ES-I3 (cell line): ENCODE measurements at regions not wholly inside any gene's neighbourhood (a gene's known extent, or its start where the extent isn't known, plus 50 kb on each side); places are given as distances from the start of the nearest gene placed in this dataset.

Experiments
- H3K36me3 ChIP-seq: 2 replicates; pipeline ENCODE4 v1.6.1; 2013; ENCODE audit warnings: mild to moderate bottlenecking, low read length, control low read depth, moderate library complexity; ENCODE audit not compliant: insufficient read depth
- H3K4me1 ChIP-seq: 2 replicates; pipeline ENCODE4 v1.6.1; 2013; ENCODE audit warnings: mild to moderate bottlenecking, control low read depth, low read length; ENCODE audit not compliant: insufficient read depth
- H3K9ac ChIP-seq: 2 replicates; pipeline ENCODE4 v1.6.1; 2013; ENCODE audit warnings: low read depth, mild to moderate bottlenecking, low read length, moderate library complexity
- H3K9me3 ChIP-seq: 2 replicates; pipeline ENCODE4 v1.6.1; 2013; ENCODE audit warnings: mild to moderate bottlenecking, low read length, moderate library complexity; ENCODE audit not compliant: control insufficient read depth, insufficient read depth

DNA sequence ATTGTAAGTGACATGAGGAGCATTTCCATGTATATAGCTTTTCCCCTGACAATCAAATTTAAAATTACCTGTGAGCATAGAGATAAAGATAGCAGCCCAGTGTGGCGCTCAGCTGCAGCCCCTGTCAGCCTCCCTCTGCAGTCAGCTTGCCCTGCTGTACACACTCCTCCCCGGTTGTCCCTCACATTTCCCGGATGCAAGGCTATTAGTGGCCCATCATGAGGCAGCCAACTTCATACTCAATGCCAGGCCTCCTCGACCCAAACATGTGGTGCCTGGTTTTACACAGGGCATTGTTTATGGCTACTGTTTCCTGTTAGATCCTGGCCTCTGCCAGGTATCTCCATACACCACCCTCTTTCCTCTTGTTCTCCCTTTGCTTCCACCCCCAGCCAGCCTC lies 116.1 kb upstream of the SH3BP4 start:
- Histone ChIP-seq H3K36me3 (no peaks in the 10 kb centered on the region), H3K9ac (no peak overlapping the region), H3K4me1 (peaks cover 16% of the 10 kb centered on the region; the same call in 1 of the 2 replicates), H3K9me3 (no peaks in the 10 kb centered on the region)

DNA sequence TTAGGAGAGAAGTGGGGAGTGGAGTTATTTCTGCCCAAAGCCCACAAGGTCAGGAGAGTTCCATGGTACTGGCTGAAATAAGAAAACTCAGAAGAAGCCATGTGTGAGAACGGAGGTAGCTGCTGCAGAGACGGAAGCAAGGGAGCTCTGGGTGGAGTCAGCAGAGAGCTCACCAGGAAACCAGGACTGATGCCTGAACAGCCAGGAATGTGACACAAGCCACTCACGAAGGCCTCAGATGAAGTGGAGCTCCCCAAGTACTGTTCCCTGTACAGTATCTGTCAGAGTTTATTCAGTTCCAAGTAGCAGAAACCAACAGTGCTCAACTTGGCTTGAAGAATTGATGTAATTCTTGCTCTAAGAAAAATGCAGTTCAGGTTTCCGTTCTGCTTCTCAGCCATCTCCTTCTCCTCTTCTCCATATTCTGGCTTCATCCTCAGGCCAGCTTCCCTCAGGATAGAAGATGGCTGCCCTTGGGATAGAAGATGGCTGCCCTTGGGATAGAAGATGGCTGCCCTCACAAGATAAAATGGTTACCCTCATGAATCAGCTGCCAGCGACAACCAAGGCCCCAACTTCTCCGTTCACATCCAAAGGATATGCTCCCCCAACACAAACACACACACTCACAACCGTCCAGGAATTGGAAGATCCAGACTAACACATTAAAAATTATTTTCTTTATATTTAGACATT lies 117.4 kb upstream of the SH3BP4 start:
- no peaks in the 10 kb centered on the region for H3K9me3 ChIP-seq
- no peak overlapping the region for H3K9ac ChIP-seq
- H3K36me3 ChIP-seq, result no peaks in the 10 kb centered on the region
- H3K4me1 ChIP-seq, result peaks cover 4% of the 10 kb centered on the region; the same call in 1 of the 2 replicates

DNA sequence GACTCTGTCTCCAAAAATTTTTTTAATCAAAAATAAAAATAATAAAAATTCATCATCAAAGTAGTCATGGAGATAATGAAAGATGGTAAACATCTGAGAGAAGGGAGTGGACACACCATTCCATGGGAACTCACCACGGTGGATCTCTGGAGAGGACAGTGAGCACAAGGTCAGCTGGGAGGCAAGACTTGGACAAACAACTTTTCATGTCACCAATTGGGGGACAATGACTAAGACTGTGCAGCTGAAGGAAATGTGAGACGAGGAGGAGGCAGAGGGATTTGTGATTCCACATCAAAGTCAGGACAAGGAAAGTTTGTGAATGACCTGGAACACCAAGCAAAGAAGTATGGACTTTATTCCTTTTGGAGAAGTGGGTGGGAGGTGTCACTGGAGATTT lies 121.0 kb upstream of the SH3BP4 start:
- no peaks in the 10 kb centered on the region for H3K4me1 ChIP-seq
- no peaks in the 10 kb centered on the region for H3K36me3 ChIP-seq
- no peak overlapping the region for H3K9ac ChIP-seq
- H3K9me3 ChIP-seq, result no peaks in the 10 kb centered on the region

DNA sequence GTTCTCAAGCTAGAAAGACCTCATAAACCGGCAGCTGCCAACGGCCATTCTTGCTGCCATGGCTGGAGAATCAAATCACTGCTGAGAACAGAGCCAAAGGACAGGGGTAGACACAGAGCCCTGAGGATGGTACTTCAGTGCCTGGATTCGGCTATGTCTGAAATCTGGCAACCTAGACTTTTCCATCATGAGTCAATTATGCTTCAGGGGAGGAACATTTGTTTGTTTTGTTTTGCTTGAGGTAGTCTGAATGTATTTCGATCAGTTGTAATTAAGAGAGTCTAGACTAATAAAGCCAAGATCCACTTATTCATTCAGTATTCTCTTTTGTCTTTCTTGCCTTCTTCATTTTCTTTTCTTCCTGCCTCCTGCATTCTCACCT lies 122.8 kb upstream of the SH3BP4 start:
- no peaks in the 10 kb centered on the region for H3K9me3 ChIP-seq
- no peak overlapping the region for H3K9ac ChIP-seq
- H3K36me3 ChIP-seq, result no peaks in the 10 kb centered on the region
- H3K4me1 ChIP-seq, result peaks cover 2% of the 10 kb centered on the region

DNA sequence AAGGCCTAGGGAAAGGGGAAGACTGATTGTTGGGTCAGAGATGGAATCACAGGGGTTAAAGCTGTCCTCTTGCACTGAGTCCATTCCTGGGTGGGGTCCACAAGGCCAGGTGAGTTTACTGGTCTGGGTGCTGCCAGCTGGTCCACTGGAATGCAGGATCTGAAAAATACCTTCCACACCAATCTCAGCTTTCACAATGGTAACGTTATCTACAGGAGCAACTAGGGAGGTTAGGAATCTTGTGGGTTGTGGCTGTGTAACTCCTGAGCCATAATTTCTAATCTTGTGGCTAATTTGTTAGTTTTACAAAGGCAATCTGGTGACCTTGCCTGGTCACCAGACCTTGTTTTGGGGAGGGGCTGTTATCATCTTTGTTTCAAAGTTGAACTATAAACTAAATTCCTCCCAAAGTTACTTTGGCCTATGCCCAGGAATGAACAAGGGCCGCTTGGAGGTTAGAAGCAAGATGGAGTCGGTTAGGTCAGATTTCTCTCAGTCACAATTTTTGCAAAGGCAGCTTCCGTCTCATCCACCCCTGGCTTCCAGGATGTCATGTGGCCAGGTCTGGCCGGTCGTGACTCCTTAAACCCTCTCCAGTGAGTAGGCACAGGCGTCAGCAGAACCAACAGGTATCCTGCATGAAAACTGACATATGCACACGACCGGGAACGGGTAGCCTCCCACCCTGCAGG lies 123.3 kb upstream of the SH3BP4 start:
- no peaks in the 10 kb centered on the region for H3K36me3 ChIP-seq
- H3K4me1 ChIP-seq, result peaks cover 7% of the 10 kb centered on the region
- no peaks in the 10 kb centered on the region for H3K9me3 ChIP-seq
- H3K9ac ChIP-seq, result no peak overlapping the region

DNA sequence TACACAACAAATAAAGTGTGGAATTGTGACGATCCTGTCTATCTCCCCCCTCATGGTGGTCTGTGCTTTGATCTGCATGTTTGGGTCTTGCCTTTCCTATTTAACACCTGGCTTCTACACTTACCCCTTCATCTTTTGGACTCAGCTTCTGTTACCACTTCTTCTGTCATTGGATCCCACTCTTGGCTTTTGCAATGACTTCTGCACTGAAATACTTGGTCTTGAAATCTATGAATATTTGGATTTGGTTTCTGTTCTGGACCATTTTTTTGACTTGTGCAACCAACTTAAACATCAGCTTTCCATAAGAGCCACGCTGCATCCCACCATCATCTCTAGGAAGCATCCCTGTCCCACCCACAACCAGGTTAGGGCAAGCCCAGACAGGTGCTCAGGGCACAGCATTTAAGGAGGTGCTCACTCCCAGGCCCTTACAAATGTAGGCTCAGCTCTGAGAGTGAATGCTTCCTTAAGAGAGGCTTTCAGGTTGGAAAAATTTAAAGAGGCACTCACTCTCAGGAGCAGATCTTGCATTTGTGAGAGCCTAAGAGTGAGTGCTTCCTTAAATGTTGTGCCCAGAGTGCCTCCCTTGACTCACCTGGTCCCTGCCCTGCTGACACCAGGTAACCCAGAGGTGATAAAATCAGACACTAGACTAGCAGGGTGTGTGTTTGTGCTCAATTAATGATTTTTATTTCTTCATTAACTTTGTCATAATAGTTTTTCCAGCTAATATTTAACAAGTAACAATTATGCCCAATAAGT lies 124.5 kb upstream of the SH3BP4 start:
- H3K9ac ChIP-seq, result no peak overlapping the region
- peaks cover 8% of the 10 kb centered on the region for H3K4me1 ChIP-seq
- H3K36me3 ChIP-seq, result 0 out of 2 replicates have a peak, but pooled peaks cover 2% of the 10 kb centered on the region
- no peaks in the 10 kb centered on the region for H3K9me3 ChIP-seq

DNA sequence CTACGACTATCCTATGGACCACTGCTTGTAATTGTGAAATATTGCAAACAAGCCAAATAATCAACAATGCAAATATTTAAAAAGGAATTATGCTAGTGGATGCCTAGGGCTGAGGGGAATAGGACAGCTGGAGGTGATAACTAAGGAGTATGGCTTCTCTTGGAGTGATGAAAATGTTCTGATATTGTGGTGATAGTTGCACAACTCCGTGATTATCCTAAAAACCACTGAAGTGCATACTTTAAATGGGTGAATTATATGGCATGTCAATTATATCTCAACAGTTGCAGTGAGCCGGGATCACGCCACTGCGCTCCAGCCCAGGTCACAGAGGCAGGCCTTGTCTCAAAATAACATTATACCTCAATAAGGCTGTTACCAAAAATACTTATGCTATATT lies 125.1 kb upstream of the SH3BP4 start:
- Histone ChIP-seq H3K9ac (no peak overlapping the region), H3K4me1 (peaks cover 8% of the 10 kb centered on the region), H3K9me3 (no peaks in the 10 kb centered on the region), H3K36me3 (0 out of 2 replicates have a peak, but pooled peaks cover 2% of the 10 kb centered on the region)

DNA sequence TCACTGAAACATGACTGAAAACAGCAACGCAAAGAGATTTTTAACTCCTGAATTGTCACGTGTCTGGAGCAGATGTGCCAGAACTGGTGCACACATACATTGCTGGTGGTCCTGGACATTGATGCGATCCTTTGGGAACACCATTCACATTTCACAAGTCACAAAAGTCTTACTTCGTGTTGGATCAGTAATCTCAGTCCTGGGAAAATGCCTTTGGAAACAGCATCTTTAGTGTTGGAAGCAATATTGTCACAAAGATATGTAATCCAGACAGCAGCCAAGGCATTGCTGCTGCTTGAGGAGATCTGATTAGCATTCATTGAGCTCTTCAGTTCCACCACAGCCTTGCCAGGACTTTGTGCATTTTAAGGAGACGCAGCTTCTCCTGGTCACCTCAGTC lies 126.2 kb upstream of the SH3BP4 start:
- H3K36me3 ChIP-seq, result 0 out of 2 replicates have a peak, but pooled peaks cover 2% of the 10 kb centered on the region
- no peaks in the 10 kb centered on the region for H3K9me3 ChIP-seq
- peaks cover 8% of the 10 kb centered on the region for H3K4me1 ChIP-seq
- H3K9ac ChIP-seq, result no peak overlapping the region

DNA sequence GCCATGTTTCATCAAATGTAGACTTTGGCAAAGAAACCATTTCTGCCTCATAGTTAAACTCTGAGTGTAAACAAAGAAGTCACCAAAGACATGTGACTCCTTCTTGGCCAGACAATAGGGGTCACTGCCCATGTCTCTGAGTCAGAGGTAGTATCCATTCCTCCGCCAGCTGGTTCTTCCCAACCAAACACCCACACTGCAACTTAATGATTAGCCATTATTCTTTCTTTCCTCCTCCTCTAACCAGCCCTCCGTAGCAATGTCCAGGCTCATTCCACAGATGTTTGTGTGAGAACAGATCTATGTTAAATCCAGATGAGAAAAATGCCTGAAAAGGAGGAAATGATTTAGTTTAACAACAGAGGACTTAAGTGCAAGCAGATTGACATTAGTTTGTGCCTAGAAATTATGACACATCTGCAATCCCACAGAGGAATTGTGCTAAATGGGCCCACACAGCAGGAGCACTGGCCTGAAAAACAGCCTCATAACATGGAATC lies 127.9 kb upstream of the SH3BP4 start:
- H3K4me1 ChIP-seq, result peaks cover 8% of the 10 kb centered on the region
- H3K9ac ChIP-seq, result no peak overlapping the region
- H3K36me3 ChIP-seq, result 0 out of 2 replicates have a peak, but pooled peaks cover 2% of the 10 kb centered on the region
- H3K9me3 ChIP-seq, result no peaks in the 10 kb centered on the region

DNA sequence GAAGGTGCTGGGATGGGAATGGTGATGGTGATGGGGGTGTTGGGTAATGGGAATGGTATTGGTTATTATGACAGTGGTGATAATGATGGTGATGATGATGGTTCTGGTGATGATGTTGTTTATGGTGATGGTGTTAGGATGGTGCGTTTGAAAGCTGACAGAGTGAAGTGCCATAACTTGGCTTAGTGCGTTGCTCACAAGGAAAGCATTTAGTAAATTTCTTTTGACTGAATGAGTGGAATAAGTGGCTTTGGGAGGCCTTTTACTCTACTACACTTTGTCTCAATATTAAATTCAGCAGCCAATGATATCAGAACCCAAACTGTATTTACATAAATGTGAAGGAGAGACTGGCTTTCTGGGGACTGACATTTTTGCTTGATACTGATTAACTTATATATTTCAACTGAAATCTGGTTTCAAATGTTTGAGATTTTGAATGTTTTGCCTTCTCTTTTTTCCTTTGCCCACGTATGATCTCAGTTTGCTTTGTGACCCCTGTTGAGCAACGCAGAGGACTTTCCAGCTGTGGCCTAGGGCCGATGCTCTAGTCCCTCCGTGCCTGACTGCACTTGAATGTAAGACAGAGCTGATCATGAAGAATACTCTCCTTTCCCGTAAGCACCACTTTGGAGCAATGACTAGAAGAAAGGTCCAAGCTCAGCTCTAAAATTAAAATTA lies 128.5 kb upstream of the SH3BP4 start:
- Histone ChIP-seq H3K36me3 (0 out of 2 replicates have a peak, but pooled peaks cover 2% of the 10 kb centered on the region), H3K9ac (no peak overlapping the region), H3K4me1 (peaks cover 8% of the 10 kb centered on the region), H3K9me3 (no peaks in the 10 kb centered on the region)

DNA sequence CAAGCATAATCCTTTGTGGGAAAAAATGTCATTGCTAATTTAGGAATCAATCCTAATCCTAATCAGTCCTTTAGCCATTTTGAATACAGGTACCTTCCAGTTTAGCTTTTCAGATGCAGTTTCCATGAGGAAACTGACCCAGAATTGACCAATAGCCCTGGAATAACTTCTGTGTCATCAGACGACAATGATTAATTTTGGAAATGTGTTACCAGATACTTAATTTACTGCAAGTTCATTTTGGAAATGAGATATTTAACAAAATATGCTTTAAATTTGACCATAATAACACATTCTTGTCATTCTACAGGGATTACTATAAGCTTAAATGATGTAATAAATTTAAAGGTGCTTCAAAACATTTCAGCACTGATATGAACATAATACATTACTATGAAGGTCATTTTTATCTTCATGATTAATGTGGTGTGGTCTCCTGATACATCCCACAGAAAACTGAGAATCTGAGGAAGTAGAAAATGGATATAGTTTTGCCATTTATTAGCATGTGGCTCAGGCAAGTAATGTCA lies 129.8 kb upstream of the SH3BP4 start:
- Histone ChIP-seq H3K9ac (no peak overlapping the region), H3K9me3 (no peaks in the 10 kb centered on the region), H3K36me3 (0 out of 2 replicates have a peak, but pooled peaks cover 2% of the 10 kb centered on the region), H3K4me1 (peaks cover 8% of the 10 kb centered on the region)

DNA sequence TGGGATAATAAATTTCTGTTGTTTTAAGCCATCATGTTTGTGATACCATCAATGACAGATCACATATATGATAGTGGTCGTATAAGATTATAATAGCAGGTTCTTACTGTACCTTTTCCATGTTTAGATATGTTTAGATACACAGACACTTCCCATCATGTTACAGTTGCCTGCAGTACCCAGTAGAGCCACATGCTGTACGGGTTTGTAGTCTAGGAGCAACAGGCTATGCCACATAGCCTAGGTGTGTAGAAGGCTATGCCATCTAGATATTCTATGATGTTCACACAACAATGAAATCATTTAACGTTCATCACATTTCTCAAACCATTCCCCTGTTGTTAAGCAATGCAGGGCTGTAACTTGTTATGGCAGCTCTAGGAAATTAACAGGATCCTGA lies 132.9 kb upstream of the SH3BP4 start:
- Histone ChIP-seq H3K4me1 (peaks cover 7% of the 10 kb centered on the region), H3K36me3 (0 out of 2 replicates have a peak, but pooled peaks cover 2% of the 10 kb centered on the region), H3K9ac (no peak overlapping the region), H3K9me3 (no peaks in the 10 kb centered on the region)

DNA sequence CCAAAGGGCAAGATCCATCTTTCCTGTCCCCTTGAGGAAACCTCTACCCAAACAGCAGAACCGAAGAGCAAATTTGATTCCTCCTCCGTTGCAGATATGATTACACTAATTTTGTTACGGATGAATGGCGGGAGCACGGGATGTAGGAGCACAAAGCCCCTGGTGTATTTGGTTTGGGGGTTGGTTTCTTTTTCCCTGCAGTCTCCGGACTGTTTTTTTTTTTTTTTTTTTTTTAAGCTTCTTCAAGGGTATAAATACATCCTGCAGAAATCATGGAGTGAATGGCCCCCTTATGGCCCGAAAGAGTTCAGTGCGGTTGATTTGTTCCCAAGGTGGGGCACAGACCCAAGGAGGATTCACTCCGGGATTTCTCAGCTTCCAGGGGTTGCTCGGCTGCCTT lies 135.3 kb upstream of the SH3BP4 start:
- H3K9me3 ChIP-seq, result no peaks in the 10 kb centered on the region
- H3K36me3 ChIP-seq, result no peaks in the 10 kb centered on the region
- no peak overlapping the region for H3K9ac ChIP-seq
- H3K4me1 ChIP-seq, result peaks cover 4% of the 10 kb centered on the region; the same call in 1 of the 2 replicates

DNA sequence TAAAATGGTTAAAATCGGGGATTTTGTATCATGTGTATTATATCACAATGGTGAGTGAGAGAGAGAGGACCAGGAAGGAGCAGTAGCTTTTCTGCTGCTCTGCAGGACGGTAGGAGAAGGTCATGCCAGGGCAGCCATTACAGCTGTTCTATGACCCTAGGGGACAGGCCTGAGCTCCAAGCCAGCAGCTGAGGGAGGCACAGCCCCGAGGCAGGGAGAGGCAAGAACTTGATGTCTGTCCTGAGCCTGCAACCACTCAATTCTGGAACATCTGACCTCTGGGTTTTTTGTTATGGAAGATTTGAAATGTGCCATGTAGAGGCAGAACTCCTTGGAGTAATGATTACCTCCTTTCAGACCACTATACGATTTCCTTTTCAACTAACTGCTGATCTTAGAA lies 135.8 kb upstream of the SH3BP4 start:
- Histone ChIP-seq H3K9me3 (no peaks in the 10 kb centered on the region), H3K36me3 (no peaks in the 10 kb centered on the region), H3K9ac (no peak overlapping the region), H3K4me1 (peaks cover 4% of the 10 kb centered on the region; the same call in 1 of the 2 replicates)
